ENCODE measurements at regions not wholly inside any gene's neighbourhood (a gene's known extent, or its start where the extent isn't known, plus 50 kb on each side); places are given as distances from the start of the nearest gene placed in this dataset.

DNA sequence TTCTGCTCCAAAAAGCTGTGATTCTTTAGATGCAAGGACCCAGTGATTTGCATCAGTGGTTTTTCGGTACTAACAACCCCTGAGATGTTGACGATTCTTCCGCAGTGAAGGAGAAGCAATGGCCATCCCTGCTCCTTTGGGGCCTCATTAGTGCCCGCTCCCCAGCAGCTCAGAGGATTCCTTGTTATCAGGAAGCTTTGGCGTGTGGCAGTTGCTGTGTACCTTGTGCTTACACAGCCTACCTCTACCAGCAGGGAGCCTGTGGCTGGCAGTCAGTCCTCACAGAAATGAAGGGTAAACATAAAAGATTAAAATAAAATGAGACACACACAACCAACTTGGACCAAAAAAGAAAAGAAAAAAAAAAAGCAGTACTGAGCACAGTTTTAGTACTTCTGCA lies 55.2 kb downstream of the CNTN3 start:
- TF ChIP-seq, protein P1, sequence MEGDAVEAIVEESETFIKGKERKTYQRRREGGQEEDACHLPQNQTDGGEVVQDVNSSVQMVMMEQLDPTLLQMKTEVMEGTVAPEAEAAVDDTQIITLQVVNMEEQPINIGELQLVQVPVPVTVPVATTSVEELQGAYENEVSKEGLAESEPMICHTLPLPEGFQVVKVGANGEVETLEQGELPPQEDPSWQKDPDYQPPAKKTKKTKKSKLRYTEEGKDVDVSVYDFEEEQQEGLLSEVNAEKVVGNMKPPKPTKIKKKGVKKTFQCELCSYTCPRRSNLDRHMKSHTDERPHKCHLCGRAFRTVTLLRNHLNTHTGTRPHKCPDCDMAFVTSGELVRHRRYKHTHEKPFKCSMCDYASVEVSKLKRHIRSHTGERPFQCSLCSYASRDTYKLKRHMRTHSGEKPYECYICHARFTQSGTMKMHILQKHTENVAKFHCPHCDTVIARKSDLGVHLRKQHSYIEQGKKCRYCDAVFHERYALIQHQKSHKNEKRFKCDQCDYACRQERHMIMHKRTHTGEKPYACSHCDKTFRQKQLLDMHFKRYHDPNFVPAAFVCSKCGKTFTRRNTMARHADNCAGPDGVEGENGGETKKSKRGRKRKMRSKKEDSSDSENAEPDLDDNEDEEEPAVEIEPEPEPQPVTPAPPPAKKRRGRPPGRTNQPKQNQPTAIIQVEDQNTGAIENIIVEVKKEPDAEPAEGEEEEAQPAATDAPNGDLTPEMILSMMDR (IDR thresholded peaks at IDR 0.05), result no peak
- TF ChIP-seq POLR2A (IDR thresholded peaks at IDR 0.05) (no peak), POLR2AphosphoS5 (IDR thresholded peaks at IDR 0.05) (no peak)

All from upper lobe of left lung (tissue), 4 donors.